ENCODE measurements at regions not wholly inside any gene's neighbourhood (a gene's known extent, or its start where the extent isn't known, plus 50 kb on each side); places are given as distances from the start of the nearest gene placed in this dataset.

DNA sequence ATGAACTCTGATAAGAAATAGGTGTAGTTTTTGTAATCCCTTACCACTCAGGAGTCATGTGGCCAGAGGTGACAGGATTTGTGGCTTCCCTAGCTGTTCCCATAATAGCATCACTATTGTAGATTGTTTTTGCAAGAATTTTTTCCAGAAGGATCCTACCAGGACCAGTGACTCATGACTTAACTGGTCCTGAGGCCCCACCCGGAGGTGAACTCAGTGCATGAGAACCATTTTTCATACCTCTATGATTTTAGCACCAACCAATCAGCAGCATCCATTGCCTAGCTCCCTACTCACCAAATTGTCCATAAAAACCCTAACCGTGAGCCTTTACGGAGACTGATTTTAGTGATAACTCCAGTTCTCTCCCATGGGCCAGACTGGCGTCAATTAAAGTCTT lies 484.8 kb downstream of the PSAT1 start:
- TF ChIP-seq, protein P1, sequence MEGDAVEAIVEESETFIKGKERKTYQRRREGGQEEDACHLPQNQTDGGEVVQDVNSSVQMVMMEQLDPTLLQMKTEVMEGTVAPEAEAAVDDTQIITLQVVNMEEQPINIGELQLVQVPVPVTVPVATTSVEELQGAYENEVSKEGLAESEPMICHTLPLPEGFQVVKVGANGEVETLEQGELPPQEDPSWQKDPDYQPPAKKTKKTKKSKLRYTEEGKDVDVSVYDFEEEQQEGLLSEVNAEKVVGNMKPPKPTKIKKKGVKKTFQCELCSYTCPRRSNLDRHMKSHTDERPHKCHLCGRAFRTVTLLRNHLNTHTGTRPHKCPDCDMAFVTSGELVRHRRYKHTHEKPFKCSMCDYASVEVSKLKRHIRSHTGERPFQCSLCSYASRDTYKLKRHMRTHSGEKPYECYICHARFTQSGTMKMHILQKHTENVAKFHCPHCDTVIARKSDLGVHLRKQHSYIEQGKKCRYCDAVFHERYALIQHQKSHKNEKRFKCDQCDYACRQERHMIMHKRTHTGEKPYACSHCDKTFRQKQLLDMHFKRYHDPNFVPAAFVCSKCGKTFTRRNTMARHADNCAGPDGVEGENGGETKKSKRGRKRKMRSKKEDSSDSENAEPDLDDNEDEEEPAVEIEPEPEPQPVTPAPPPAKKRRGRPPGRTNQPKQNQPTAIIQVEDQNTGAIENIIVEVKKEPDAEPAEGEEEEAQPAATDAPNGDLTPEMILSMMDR (conservative IDR thresholded peaks at IDR 0.05 in 1 of 2, IDR thresholded peaks at IDR 0.05 in 1 of 2; ENCODE audit: low read depth in 1 of 2, low read length in 2 of 2) = no peak
- TF ChIP-seq EZH2 (IDR thresholded peaks at IDR 0.05; ENCODE audit: low read length, missing control alignments) = no peak
- peak; percentile 1 to 42 for DNase-seq (ENCODE audit: low read depth in 2 of 2)

DNA sequence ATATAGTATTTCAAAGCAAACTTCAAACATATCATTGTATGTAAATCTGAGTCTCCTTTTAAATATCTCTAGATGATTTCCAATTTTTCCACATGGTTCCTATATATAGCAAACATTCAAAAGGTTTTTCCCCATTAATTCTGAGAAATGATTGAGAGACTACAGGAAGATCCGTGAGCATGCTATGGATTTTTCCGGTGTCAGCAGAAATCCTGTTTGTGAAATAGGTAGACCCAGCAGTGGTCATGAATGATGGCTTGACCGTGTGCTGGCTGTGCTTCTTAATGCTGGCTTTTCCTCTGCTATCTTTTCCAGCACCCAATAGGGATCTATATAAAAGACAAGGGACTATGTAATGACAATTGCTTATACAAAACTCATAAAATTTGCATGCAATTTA lies 485.3 kb downstream of the PSAT1 start:
- H3K27me3 ChIP-seq (ENCODE audit: control insufficient read depth, insufficient read depth, low read length) = no peaks in the 10 kb centered on the region
- H3K9me3 ChIP-seq (ENCODE audit: control insufficient read depth, insufficient read depth, low read depth, low read length) = no peaks in the 10 kb centered on the region
- no peaks in the 10 kb centered on the region for H3K79me2 ChIP-seq (ENCODE audit: control insufficient read depth, insufficient read depth, low read length)
- H2AFZ ChIP-seq (ENCODE audit: low read length) = no peak overlapping the region
- H3K4me2 ChIP-seq (ENCODE audit: extremely low read depth, insufficient read depth, low read length) = no peak overlapping the region
- no peak for TF ChIP-seq EZH2 (IDR thresholded peaks at IDR 0.05; ENCODE audit: low read length, missing control alignments)
- TF ChIP-seq, protein P1 (conservative IDR thresholded peaks at IDR 0.05 in 1 of 2, IDR thresholded peaks at IDR 0.05 in 1 of 2; ENCODE audit: low read depth in 1 of 2, low read length in 2 of 2) = no peak
- no peaks in the 10 kb centered on the region for H3K4me1 ChIP-seq (ENCODE audit: control insufficient read depth, extremely low read depth, insufficient read depth, low read length)
- no peak overlapping the region for H3K27ac ChIP-seq (ENCODE audit: insufficient read depth, low read length)
- no peaks in the 10 kb centered on the region for H3K36me3 ChIP-seq (ENCODE audit: control insufficient read depth, insufficient read depth, low read length)
- no peak overlapping the region for H3K9ac ChIP-seq (ENCODE audit: insufficient read depth, low read length)
- no peak overlapping the region for H3K4me3 ChIP-seq (replicated peaks in 1 of 4; ENCODE audit: control extremely low read depth in 1 of 4, insufficient read depth in 1 of 4, low read depth in 3 of 4, low read length in 4 of 4)
- no peaks in the 10 kb centered on the region for H4K20me1 ChIP-seq (ENCODE audit: control insufficient read depth, extremely low read depth, insufficient read depth, low read length)
- DNase-seq (ENCODE audit: low read depth in 2 of 2) = no peak

More for the DNA sequence above, 484.8 kb downstream of the PSAT1 start:
- Histone ChIP-seq H3K9ac (ENCODE audit: insufficient read depth, low read length) (no peak overlapping the region), H3K27me3 (ENCODE audit: control insufficient read depth, insufficient read depth, low read length) (no peaks in the 10 kb centered on the region), H2AFZ (ENCODE audit: low read length) (no peak overlapping the region), H3K79me2 (ENCODE audit: control insufficient read depth, insufficient read depth, low read length) (no peaks in the 10 kb centered on the region), H4K20me1 (ENCODE audit: control insufficient read depth, extremely low read depth, insufficient read depth, low read length) (no peaks in the 10 kb centered on the region), H3K27ac (ENCODE audit: insufficient read depth, low read length) (no peak overlapping the region), H3K36me3 (ENCODE audit: control insufficient read depth, insufficient read depth, low read length) (no peaks in the 10 kb centered on the region), H3K4me2 (ENCODE audit: extremely low read depth, insufficient read depth, low read length) (no peak overlapping the region), H3K4me1 (ENCODE audit: control insufficient read depth, extremely low read depth, insufficient read depth, low read length) (no peaks in the 10 kb centered on the region), H3K4me3 (replicated peaks in 1 of 4; ENCODE audit: control extremely low read depth in 1 of 4, insufficient read depth in 1 of 4, low read depth in 3 of 4, low read length in 4 of 4) (no peak overlapping the region), H3K9me3 (ENCODE audit: control insufficient read depth, insufficient read depth, low read depth, low read length) (no peaks in the 10 kb centered on the region)

DNA sequence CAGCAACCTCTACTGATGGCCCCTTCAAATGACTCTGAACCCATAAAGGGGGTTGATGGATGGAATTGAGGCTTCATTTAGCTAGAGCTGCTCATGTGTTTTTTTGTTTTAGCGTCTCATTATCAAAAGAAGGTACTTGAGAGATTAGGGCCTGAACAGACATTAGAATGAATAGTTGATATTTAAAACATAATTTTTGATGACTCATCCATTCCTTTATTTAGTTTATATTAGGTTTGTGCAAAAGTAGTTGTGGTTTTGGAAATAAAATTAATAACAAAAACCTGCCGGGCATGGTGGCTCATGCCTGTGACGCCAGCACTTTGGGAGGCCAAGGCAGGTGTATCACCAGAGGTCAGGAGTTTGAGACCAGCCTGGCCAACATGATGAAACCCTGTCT lies 485.9 kb downstream of the PSAT1 start:
- no peak overlapping the region for H2AFZ ChIP-seq (ENCODE audit: low read length)
- TF ChIP-seq, protein P1 (conservative IDR thresholded peaks at IDR 0.05 in 1 of 2, IDR thresholded peaks at IDR 0.05 in 1 of 2; ENCODE audit: low read depth in 1 of 2, low read length in 2 of 2) = no peak
- no peak for TF ChIP-seq EZH2 (IDR thresholded peaks at IDR 0.05; ENCODE audit: low read length, missing control alignments)
- no peaks in the 10 kb centered on the region for H3K27me3 ChIP-seq (ENCODE audit: control insufficient read depth, insufficient read depth, low read length)
- no peak overlapping the region for H3K4me3 ChIP-seq (replicated peaks in 1 of 4; ENCODE audit: control extremely low read depth in 1 of 4, insufficient read depth in 1 of 4, low read depth in 3 of 4, low read length in 4 of 4)
- no peak overlapping the region for H3K27ac ChIP-seq (ENCODE audit: insufficient read depth, low read length)
- no peak overlapping the region for H3K9ac ChIP-seq (ENCODE audit: insufficient read depth, low read length)
- no peak overlapping the region for H3K4me2 ChIP-seq (ENCODE audit: extremely low read depth, insufficient read depth, low read length)
- no peaks in the 10 kb centered on the region for H3K9me3 ChIP-seq (ENCODE audit: control insufficient read depth, insufficient read depth, low read depth, low read length)
- no peaks in the 10 kb centered on the region for H4K20me1 ChIP-seq (ENCODE audit: control insufficient read depth, extremely low read depth, insufficient read depth, low read length)
- H3K4me1 ChIP-seq (ENCODE audit: control insufficient read depth, extremely low read depth, insufficient read depth, low read length) = no peaks in the 10 kb centered on the region
- H3K36me3 ChIP-seq (ENCODE audit: control insufficient read depth, insufficient read depth, low read length) = no peaks in the 10 kb centered on the region
- peak; percentile 21 to 26 for DNase-seq (ENCODE audit: low read depth in 2 of 2)
- H3K79me2 ChIP-seq (ENCODE audit: control insufficient read depth, insufficient read depth, low read length) = no peaks in the 10 kb centered on the region
